ENCODE measurements at regions not wholly inside any gene's neighbourhood (a gene's known extent, or its start where the extent isn't known, plus 50 kb on each side); places are given as distances from the start of the nearest gene placed in this dataset.
A peak's percentile ranks its signal among the peaks of the same experiment; 100 is the strongest.

DNA sequence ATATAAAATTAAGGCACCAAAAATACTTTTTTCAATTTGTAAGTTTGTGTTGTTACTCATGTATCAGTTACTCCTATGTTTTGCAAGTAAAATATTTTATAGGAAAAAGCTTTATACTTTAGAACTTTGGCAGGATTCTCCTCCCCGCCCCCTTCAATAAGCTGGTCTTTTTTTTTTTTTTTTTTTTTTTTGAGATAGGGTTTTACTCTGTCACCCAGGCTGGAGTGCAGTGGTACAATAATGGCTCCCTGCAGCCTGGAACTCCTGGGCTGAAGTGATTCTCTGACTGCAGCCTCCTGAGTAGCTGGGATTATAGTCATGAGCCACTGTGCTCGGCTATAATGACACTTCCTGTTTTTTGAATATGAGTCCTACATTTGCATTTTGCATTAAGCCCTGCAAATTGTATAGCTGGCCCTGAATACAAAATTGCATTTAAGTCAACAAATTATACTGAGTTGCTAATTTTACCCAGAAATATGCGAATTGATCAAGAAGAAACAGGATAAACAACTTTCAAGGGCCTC is 192.9 kb downstream of the PIK3R1 start:
- DNase-seq, result peak; percentile 15 to 35

DNA sequence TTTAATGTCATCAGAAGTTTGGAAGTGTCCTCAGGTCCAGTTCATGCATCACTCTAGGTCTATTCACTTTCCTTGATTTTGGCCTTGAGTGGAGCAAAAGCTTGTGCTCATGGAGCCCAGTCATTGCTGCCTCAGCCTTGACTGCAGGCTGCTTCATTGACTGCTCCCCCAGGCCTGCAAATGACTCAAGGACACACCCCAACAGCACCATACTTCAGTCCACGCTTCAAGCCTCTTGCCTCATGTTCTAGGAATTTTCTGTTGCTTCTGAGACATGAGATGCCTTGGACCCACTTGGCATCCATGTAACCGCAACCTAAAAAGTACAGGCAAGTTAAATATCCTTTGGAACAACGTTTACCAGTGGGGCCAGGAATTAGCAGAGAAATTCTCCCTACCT is 193.7 kb downstream of the PIK3R1 start:
- DNase-seq, result no peak

DNA sequence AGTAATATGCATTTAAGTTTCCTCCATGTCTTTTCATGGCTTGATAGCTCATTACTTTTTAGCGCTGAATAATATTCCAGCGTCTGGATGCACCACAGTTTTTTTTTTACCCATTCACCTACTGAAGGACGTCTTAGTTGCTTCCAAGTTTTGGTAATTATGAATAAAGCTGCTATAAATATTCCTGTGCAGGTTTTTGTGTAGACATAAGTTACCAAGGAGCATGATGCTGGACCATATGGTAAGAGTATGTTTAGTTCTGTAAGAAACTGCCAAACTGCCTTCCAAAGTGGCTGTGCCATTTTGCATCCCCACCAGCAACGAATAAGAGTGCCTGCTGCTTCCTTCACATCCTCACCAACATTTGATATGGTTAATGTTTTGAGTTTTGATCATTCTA is 195.6 kb downstream of the PIK3R1 start:
- DNase-seq, result no peak

DNA sequence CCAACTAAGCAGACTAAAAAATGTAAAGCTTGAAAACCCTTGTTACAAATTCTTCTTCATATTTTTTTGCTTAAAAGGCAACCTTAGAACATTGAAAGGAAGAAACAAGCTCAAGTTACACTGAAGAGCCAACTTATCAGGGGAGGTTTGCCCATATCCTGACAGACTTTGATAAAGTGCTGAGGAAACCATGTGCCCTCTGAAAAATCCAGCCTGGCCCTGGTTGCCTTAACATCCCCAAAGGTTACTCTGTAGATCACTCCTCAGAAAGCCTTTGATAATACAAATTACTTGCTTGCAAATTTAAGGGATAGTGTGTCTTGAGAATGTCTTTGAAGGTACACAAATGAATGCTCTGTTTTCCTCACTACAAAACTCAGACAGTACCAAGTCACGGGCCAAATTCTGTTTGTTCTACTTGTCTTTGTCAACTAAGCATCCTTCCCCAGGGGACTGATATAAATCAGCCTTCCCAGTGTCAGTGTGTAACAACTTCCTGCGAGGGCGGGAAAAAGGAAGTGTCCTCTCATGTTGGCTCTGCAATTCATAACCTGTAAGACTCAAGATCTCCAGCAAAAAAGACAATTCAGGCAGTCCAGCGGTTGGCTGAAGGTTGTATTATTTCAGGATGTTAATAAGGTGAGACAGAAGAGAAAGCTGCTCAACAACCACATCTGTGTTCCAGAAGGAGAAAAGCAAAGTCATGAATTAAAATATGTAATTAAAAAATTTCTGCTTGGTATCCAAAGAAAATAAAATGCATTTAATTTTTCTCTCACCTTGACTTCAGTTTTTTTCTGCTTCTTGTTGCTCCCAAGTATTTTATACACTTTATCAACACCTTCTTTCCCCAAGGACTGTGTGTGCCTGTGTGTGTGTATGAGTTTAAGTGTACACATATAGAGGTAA is 199.9 kb downstream of the PIK3R1 start:
- DNase-seq, result peak; percentile 68 to 85

DNA sequence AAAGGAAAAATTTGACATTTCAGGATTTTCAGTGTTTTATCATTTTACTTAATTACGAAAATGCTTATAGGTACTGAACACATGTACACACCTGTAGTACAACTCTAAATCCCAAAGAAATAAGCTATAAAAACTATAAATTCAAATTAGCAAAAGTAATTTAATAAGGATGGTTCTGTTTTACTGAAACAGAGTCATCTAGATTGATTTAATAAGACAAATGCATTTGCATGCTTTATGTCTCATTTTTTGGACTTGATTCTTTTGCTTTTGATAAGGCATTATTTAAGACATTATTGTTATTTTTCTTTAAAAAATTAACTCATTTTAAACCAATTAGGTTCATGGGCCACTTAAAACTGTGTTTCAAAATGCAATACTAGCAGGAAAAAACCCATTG is 201.2 kb downstream of the PIK3R1 start:
- DNase-seq, result no peak

DNA sequence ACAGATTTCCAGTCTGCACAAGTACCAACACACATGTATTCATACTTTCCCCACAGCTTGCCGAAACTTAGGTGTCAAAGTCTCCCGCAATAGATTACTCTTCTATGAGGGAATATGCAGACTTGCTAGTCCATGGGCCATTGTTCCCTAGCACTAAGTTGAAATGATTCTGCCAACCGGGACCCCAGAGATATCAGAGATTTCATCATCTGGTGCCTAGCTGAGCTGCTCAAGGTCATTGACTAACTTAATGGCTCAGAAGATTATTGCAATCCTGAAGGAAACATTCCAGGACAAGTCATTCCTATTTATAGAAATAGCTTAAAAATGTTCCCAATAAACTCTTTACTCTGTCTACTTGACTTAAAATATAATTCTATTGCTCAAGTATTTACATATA is 202.6 kb downstream of the PIK3R1 start:
- no peak for DNase-seq

DNA sequence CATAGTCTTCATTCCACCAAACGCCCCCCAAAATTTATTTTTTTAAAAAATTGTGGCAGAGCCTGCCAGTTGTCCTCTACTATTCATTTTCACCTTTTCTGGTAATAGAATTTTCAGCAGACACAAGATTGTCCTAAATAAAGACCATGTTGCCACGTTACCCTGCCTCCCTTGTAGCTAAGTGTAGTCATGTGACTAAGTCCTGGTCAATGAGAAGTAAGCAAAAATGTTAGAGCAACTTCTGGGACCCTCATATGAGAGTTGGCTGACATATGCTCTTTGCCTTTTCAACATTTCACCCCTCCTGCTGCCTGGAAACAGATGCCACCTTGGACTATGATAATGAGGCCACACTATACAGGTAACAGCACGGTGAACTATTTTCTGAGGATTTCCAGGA is 203.1 kb downstream of the PIK3R1 start:
- no peak for DNase-seq

DNA sequence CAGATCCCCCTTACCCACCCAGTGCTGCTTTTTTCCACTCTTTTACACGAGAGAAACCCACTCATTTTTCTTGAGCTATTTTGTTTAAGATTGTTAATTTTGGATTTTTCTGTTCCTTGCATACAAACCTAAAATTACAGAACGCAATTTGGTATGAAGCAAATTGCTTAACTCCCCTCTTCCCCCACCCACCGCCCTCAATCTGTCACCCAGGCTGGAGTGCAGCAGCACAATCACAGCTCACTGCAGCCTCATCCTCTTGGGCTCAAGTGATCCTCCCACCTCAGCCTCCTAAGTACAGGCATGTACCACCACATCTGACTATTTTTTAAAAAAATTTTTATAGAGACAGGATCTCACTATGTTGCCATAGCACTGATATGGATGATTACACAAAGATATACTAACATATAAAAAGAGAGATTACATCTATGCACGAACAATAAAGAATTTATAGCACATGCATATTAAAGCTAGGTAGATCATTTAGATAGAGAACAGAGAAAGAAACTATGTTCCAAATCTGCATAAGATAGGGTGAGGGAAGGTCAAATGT is 203.6 kb downstream of the PIK3R1 start:
- DNase-seq, result no peak

DNA sequence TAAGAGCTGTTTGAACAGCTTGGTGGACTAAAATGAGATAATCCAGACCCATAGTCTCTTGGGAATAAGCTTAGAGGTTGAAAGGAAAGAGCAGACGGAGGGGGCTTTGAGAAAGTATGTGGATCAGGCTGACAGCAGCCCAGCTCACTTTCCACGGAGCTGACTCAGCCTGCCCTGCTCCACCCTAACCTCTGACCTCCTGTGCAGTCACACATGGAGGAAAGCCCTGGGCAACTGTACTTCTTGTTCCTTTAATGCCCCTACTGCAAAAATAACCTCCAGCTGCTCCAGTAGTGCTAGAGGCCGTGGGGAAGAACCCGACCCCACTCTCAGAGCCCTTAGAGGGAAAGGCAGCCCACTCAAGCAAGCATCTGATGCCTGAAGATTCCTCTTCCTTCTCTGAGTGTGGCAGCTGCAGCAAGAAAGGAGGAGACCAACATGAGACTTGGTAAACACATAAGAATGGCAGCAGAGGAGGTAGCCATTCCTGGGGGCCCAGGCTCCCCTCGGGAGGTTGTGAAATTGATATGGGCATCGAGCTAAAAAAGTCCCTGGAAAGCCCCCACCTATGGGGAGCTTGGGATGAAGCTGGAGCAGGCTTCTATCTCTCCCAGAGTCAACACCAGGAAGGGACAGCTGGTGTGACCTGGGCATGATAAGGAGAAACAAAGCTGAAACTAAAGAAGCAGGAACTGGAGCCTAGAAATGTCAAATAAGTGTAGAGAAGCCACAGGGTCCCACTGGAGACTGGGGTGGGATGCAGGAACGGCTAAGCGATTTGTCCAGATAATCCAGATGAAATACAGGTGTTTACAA is 204.3 kb downstream of the PIK3R1 start:
- DNase-seq, result peak; percentile 46 to 76

DNA sequence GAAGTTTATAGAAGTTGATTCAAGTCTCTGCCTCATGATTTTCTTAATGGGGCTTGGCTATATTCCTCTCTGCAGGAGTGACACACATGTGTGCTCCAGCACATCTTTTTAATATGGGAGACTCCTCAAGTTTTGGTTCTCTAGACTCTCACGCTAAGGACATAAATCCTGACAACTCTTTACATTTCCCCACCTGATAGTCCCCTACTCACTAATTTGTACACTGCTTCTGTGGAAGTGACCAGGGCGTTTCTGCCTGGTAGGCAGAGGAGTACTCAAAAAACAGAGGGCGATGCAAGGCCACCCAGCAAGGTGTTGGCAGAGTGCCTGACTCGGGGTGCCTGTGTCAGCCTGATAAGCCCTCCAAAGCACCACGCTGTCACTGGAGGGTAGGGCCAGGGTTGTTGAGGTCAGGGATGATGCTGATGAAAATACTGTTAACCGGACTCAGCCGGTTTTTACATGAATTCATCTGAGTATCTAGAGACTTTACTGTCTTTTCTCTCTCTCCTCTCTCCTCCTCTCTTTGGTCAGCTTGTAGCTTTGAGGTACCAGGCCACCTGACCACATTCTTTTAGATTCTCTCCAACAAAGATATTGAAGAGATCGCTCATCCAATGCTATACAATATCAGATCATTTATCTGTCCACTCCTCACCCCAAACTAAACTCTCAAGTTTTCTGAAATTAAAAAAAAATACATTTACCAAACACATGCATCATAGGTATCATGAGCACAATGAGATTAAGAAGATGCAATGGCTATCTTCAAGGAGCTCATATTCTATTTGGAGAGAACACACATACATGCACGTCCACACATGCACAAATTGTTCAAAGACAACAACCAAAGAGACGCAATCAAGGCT is 205.2 kb downstream of the PIK3R1 start:
- DNase-seq, result no peak

DNA sequence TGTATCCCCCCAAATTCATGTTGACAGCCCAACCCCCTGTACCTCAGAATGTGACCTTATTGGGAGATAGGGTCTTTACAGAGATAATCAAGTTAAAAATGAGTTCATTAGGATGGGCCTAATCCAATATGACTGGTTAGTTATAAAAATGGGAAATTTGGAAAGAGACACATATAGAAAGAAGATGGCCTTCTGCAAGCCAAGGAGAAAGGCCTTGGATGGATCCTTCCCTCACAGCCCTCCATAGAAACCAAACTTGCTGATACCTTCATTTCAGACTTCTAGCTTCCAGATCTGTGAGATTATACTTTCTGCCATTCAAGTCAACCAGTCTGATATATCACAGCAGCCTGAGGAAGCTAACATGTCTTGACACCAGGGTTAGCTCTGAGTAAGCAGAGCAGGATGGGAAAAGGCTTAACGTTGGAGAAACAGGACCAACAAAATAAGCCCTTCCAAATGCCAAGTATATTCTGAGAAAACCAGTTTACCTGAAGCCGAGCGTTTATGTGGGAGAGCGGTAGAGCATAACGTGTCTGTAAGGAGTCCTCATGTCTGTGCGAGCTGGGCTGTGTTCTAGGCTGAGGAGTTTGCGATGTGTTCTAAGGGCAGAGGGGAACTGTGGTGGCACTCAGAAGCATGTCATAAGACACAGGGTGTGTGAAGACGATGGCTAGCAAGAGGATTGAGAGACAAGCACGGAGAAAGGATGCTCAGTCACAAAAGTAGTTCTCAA is 206.1 kb downstream of the PIK3R1 start:
- no peak for DNase-seq

DNA sequence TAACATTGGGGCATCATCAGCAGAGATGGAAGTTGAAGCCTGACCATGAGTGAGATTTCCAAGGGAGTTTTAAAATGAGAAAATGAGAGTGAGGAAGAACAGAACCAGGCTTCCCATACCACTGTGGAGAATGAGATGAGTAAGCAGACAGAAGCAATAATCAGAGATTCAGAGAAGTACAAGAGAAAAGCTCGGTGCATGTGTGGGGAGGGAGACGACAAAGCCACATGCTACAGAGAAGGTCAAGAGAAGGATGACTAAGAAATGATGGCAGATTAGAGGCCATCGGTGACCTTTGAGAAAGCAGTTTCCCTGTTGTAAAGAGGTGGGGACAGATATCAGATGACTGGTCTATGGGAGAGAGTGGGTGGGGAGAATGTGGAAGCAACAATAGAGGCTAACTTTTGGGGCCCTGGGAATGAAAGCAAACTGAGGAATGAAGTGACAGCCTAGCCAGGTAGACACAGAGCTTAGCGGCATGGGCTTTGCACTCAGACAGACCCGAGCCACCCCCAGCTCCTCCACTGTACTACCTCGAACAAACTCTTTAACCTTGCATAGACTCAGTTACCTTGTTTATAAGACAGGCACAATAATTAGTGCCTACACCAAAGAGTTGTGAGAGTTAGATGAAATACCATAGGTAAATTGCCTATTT is 207.7 kb downstream of the PIK3R1 start:
- DNase-seq, result peak; percentile 87 to 93

DNA sequence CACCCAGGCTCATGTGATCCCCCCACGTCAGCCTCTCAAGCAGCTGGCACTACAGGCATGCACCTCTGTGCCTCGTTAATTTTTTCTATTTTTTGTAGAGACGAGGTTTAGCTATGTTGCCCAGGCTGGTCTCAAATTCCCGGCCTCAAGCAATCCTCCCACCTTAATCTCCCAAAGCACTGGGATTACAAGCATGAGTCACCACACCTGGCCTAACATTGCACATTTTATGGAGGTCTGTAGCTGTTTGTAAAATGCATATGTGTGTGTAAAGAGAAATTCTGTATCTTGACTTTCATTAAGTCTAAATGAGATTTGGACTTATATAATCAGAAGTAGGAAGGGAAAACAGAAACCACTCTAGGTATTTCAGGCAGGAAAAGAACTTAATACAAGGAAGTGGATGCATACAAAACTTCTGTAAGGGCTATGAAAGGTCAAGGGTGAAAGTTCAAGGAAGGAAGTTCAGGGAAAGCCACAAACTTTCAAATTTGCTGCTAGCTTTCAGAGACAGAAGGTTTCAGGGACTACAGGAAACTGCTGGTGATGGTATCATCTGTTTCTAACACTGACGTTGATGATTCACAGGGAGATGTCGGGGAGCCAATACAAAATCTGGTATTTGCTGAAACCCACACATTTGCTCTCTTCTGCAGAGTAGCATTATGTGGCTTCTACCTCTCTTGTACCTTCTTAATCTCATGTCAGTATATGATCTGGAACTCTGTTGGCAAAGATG is 209.4 kb downstream of the PIK3R1 start:
- DNase-seq, result peak; percentile 80 to 82

DNA sequence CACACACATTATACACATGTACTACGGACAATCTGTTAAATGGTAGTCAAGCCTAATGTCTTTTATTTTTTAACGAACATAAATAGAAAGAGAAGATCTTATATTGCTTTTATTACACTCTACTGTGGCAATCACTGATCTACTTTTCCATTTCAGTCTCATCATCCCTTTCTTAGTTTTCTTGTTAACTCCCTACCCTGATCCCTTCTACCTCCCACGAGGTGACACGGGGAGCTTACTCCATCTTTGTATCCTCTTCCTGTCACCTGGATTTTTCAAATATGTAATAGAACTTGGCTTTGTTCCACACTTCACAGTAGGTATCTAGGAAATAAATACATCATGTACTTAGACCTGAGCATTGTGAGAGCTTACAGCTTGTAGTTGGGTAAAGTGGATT is 211.0 kb downstream of the PIK3R1 start:
- no peak for DNase-seq

DNA sequence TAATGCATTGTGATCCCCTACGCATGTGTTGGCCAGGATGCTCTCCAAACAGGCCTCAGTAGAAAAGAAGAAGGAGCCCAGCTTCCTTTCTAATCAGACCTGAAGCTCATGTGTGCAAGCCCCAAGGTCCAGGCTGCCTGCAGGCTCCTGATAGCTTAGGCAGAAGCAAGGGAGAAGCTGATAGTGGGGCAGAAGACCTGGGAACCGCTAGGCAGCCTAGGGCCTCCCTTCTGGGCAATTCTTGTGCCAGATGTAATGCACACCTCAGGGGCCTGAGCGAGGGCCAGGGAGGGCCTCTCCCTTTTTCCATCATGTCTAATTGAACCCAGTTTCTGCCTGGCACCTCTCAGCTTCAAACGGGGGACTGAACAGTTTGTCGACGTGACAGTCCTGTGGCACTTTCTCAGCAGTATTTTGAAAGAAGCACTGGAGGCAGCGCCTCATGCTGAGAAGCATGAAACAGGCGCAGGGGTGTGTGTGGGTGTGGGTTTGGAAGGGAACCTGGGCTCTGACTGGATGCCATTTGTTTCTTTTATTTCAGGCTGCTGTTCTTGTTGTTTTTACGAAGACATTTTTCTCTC is 212.8 kb downstream of the PIK3R1 start:
- DNase-seq, result peak in 1 of 2 donors; percentile 49

DNA sequence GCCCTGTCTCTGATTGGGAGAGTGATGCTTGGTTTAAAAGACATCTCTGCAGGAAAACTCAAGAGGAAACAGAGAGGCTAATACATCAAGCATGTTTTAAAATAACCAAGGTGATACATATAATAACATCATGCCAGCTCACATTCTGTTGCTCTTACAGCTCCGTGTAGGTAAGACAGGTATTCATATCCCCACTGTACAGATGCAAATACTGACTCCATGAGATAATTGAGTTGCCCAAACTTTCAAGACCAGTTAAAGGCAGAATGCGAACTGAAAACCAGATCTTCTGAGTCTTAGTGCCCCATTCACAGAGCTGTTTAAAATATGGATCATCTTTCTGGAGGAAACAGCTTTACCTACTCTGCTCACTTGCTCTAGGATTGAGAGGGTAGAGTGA is 214.0 kb downstream of the PIK3R1 start:
- no peak for DNase-seq

DNA sequence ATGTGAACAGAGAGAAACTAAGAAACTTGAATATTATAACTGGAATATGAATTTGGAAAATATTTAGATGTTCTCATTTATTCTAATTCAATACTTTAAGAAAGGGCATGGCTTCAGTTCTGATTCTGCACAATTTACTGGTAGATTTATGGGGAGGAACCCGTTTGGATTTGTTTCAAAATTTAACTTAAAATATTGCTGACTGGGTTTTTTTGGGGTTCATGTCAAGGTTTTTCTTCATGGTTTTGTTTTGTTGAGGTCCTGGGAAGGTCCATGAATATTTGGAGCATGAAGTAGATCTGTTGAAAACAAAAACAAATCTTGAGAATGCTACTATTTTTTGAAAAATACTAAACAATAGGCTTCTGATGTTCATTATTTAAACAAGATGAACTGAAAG is 214.7 kb downstream of the PIK3R1 start:
- no peak for DNase-seq

DNA sequence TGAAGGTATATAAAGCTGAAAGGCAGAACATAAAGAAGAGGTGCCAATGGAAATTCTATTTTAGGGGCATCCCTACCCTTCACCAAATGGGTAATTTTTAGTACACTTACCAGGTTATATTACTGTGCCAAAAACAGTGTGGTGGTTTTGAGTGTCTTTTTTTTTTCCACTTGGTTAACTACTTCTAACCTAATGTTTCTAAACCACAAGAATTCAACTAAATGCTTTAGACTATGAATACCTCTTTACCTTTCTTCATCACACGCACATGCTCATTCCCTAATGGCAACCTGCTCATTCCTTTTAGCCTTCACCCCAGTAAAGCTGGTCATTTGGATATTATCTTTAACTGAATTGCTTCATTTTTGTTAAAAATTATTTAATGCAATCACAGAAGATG is 215.6 kb downstream of the PIK3R1 start:
- no peak for DNase-seq

DNA sequence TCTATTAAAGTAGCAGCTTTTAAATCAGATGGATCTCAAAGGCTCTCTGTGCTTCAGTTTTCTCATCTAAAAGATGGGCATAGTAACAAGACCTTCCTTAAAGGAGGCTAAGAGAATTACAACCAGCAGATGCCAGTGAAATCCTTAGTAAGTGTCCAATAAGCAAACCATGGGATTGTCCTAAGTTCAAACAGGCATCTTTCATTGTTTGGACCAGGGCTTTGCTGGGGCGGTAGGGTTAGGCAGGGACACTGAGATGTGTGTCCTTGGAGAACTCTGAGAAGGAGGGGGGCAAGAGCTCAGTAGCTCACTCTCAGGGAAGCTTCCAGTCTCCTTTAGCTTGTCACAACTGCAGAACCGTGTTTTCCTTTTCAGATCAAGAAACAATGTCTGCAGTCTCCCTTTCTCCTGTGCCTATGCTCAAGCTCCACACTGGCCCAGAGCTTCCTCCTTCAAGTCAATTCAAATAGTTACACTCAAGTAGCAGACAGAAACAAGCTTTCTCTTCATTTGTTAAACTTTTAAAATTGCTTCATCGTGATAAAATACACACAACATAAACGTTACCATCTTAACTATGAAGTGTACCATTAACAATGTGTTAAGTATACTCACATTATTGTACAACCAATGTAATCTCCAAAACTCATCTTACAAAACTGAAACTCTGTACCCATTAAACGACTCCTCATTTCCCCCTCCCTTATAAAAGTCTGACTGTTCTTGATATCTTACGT is 216.2 kb downstream of the PIK3R1 start:
- no peak for DNase-seq
